Thyroid gland (tissue), 4 donors: ENCODE measurements at regions not wholly inside any gene's neighbourhood (a gene's known extent, or its start where the extent isn't known, plus 50 kb on each side); places are given as distances from the start of the nearest gene placed in this dataset.

Experiments used
- DNase-seq, 2 donors: peaks; one replicate each; pipeline ENCODE4 v3.0.0-alpha.2; 2019
- H3K27ac ChIP-seq, 3 donors: fragments of 200-600 bp; sonication (generic); 1 replicate in 2 of 3; 2 replicates in 1 of 3; pipeline ENCODE4 v1.5.1; 2016 to 2019; ENCODE audit warnings: mild to moderate bottlenecking in 1 of 3, moderate library complexity in 1 of 3
- H3K27me3 ChIP-seq: fragments of 200-600 bp; sonication (generic); one replicate; pipeline ENCODE4 v1.5.1; 2019
- H3K36me3 ChIP-seq, 2 donors: fragments of 200-600 bp; sonication (generic); one replicate each; pipeline ENCODE4 v1.5.1; 2016 to 2019
- H3K4me1 ChIP-seq, 2 donors: fragments of 200-600 bp; sonication (generic); one replicate each; pipeline ENCODE4 v1.5.1; 2017 to 2019
- H3K4me3 ChIP-seq, 3 donors: fragments of 200-600 bp; sonication (generic); replicated peaks in 1 of 3; 1 replicate in 2 of 3; 2 replicates in 1 of 3; pipeline ENCODE4 v1.5.1; 2016; ENCODE audit warnings: mild to moderate bottlenecking in 1 of 3
- H3K9me3 ChIP-seq: fragments of 200-600 bp; sonication (generic); one replicate; pipeline ENCODE4 v1.5.1; 2017
- CTCF ChIP-seq, 6 experiments: fragments of 200-600 bp in 3 of 6; fragments of 450-650 bp in 3 of 6; sonication (generic) in 3 of 6; IDR thresholded peaks; one replicate each; pipeline ENCODE4 v1.5.1; 2016 to 2019; ENCODE audit warnings: antibody characterized with exemption in 6 of 6, mild to moderate bottlenecking in 2 of 6, inconsistent platforms in 1 of 6, moderate library complexity in 1 of 6
- POLR2A ChIP-seq, 2 donors: fragments of 450-650 bp; IDR thresholded peaks; one replicate each; pipeline ENCODE4 v1.6.1; 2017; ENCODE audit warnings: antibody characterized with exemption in 2 of 2, mild to moderate bottlenecking in 2 of 2, moderate library complexity in 1 of 2
- WGBS, 2 donors: methylation state at CpG; one replicate each; pipeline ENCODE4 v1.1.5; 2017; 5-methylcytosine and 5-hydroxymethylcytosine counted together
- intact Hi-C: fragments of 100-400 bp; cut with DNase I; formaldehyde crosslinking; loops from one replicate; pipeline ENCODE4 v1.15.1; 2023

GRCh38 chr12:65525491-65526141, 247.1 kb downstream of the MSRB3 start:
- TF ChIP-seq CTCF (IDR thresholded peaks at IDR 0.05) (no peak), POLR2A (IDR thresholded peaks at IDR 0.05) (no peak)
- no peak overlapping the region for H3K27ac ChIP-seq
- H3K9me3 ChIP-seq = no peaks in the 10 kb centered on the region
- intact Hi-C loops = no loop called here
- no peaks in the 10 kb centered on the region for H3K27me3 ChIP-seq
- H3K36me3 ChIP-seq = no peaks in the 10 kb centered on the region
- H3K4me3 ChIP-seq = no peak overlapping the region
- H3K4me1 ChIP-seq = peaks cover 0 to 18% of the 10 kb centered on the region in 2 donors
- WGBS, 2 donors = 94% methylated on average over 3 of the region's 3 CpGs
- no peak for DNase-seq

GRCh38 chr12:65526311-65526710, 247.8 kb downstream of the MSRB3 start:
- Histone ChIP-seq H3K4me3 (no peak overlapping the region), H3K27me3 (no peaks in the 10 kb centered on the region), H3K36me3 (no peaks in the 10 kb centered on the region), H3K27ac (no peak overlapping the region), H3K4me1 (peaks cover 0 to 18% of the 10 kb centered on the region in 2 donors), H3K9me3 (no peaks in the 10 kb centered on the region)
- 87 to 94% methylated on average over 2 of the region's 2 CpGs for WGBS, 2 donors
- intact Hi-C loops = no loop called here
- DNase-seq = no peak
- no peak for TF ChIP-seq POLR2A (IDR thresholded peaks at IDR 0.05)
- TF ChIP-seq CTCF (IDR thresholded peaks at IDR 0.05) = no peak

- no peaks in the 10 kb centered on the region for H3K9me3 ChIP-seq
- 95 to 97% methylated on average over 3 of the region's 3 CpGs for WGBS, 2 donors
- TF ChIP-seq POLR2A (IDR thresholded peaks at IDR 0.05) = no peak
- no peak for TF ChIP-seq CTCF (IDR thresholded peaks at IDR 0.05)
- H3K27me3 ChIP-seq = no peaks in the 10 kb centered on the region
- DNase-seq = no peak
- no peak overlapping the region for H3K4me3 ChIP-seq
- intact Hi-C loops = no loop called here
- H3K4me1 ChIP-seq = peaks cover 0 to 5% of the 10 kb centered on the region in 2 donors
- no peaks in the 10 kb centered on the region for H3K36me3 ChIP-seq
- no peak overlapping the region for H3K27ac ChIP-seq
These were observed 249.6 kb downstream of the MSRB3 start for GRCh38 chr12:65528127-65528526.

- Histone ChIP-seq H3K4me1 (no peaks in the 10 kb centered on the region), H3K27ac (no peak overlapping the region), H3K9me3 (no peaks in the 10 kb centered on the region), H3K4me3 (no peak overlapping the region), H3K27me3 (no peaks in the 10 kb centered on the region), H3K36me3 (no peaks in the 10 kb centered on the region)
- no peak for TF ChIP-seq POLR2A (IDR thresholded peaks at IDR 0.05)
- TF ChIP-seq CTCF (IDR thresholded peaks at IDR 0.05) = no peak
- intact Hi-C loops = no loop called here
- DNase-seq = no peak
- WGBS, 2 donors = 94 to 95% methylated on average over 2 of the region's 2 CpGs
These were observed 250.6 kb downstream of the MSRB3 start for GRCh38 chr12:65529106-65529505.

GRCh38 chr12:65529771-65530435, 251.4 kb downstream of the MSRB3 start:
- H3K4me1 ChIP-seq = no peaks in the 10 kb centered on the region
- no peaks in the 10 kb centered on the region for H3K9me3 ChIP-seq
- no peak overlapping the region for H3K27ac ChIP-seq
- intact Hi-C loops = no loop called here
- TF ChIP-seq POLR2A (IDR thresholded peaks at IDR 0.05) = no peak
- no peak for TF ChIP-seq CTCF (IDR thresholded peaks at IDR 0.05)
- H3K27me3 ChIP-seq = no peaks in the 10 kb centered on the region
- no peak overlapping the region for H3K4me3 ChIP-seq
- 85 to 91% methylated on average over 7 of the region's 7 CpGs for WGBS, 2 donors
- no peaks in the 10 kb centered on the region for H3K36me3 ChIP-seq
- no peak for DNase-seq
